ENCODE measurements at regions not wholly inside any gene's neighbourhood (a gene's known extent, or its start where the extent isn't known, plus 50 kb on each side); places are given as distances from the start of the nearest gene placed in this dataset.
"Not testable (repeated sequence)": the region's sequence is repeated elsewhere in the genome, so short reads cannot be mapped to it uniquely, and the experiment has no call there.

- WGBS, 2 donors: 76 to 78% methylated on average over 5 of the region's 5 CpGs
- H3K4me3 ChIP-seq: no peak overlapping the region
- TF ChIP-seq CTCF (IDR thresholded peaks at IDR 0.05) (no peak), EP300 (IDR thresholded peaks at IDR 0.05) (no peak), POLR2A (IDR thresholded peaks at IDR 0.05) (no peak), POLR2AphosphoS5 (IDR thresholded peaks at IDR 0.05) (no peak)
- no peaks in the 10 kb centered on the region for H3K27me3 ChIP-seq
- H3K27ac ChIP-seq: no peak overlapping the region
- H3K4me1 ChIP-seq: no peaks in the 10 kb centered on the region
- ATAC-seq (ENCODE audit: low FRiP score in 2 of 2) (no peak), DNase-seq (no peak)
- H3K36me3 ChIP-seq: no peaks in the 10 kb centered on the region
- H3K9me3 ChIP-seq: no peaks in the 10 kb centered on the region
Observed at GRCh38 chr21:28480470-28480869, 512.2 kb downstream of the LTN1 start.

GRCh38 chr21:28473530-28474220 is 519.0 kb downstream of the LTN1 start:
- DNase-seq (no peak), ATAC-seq (ENCODE audit: low FRiP score in 2 of 2) (no peak)
- H3K36me3 ChIP-seq: no peaks in the 10 kb centered on the region
- H3K27ac ChIP-seq: no peak overlapping the region
- H3K4me1 ChIP-seq: no peaks in the 10 kb centered on the region
- no peaks in the 10 kb centered on the region for H3K9me3 ChIP-seq
- H3K4me3 ChIP-seq: no peak overlapping the region
- TF ChIP-seq EP300 (IDR thresholded peaks at IDR 0.05) (no peak), CTCF (IDR thresholded peaks at IDR 0.05) (no peak), POLR2A (IDR thresholded peaks at IDR 0.05) (no peak), POLR2AphosphoS5 (IDR thresholded peaks at IDR 0.05) (no peak)
- 74 to 79% methylated on average over 2 of the region's 2 CpGs for WGBS, 2 donors
- H3K27me3 ChIP-seq: no peaks in the 10 kb centered on the region

- not testable (repeated sequence) for H3K27me3 ChIP-seq; H3K4me3 ChIP-seq; H3K4me1 ChIP-seq; H3K9me3 ChIP-seq; H3K36me3 ChIP-seq; ATAC-seq (ENCODE audit: low FRiP score in 2 of 2); DNase-seq; H3K27ac ChIP-seq
- WGBS, 2 donors: 81 to 87% methylated on average over 2 of the region's 2 CpGs
Observed at GRCh38 chr21:28472543-28472942, 520.1 kb downstream of the LTN1 start.

- DNase-seq (no peak), ATAC-seq (ENCODE audit: low FRiP score in 2 of 2) (no peak)
- no peak overlapping the region for H3K4me3 ChIP-seq
- H3K36me3 ChIP-seq: no peaks in the 10 kb centered on the region
- H3K27me3 ChIP-seq: no peaks in the 10 kb centered on the region
- TF ChIP-seq EP300 (IDR thresholded peaks at IDR 0.05) (no peak), CTCF (IDR thresholded peaks at IDR 0.05) (no peak), POLR2AphosphoS5 (IDR thresholded peaks at IDR 0.05) (no peak), POLR2A (IDR thresholded peaks at IDR 0.05) (no peak)
- H3K4me1 ChIP-seq: no peaks in the 10 kb centered on the region
- 95 to 97% methylated on average over 5 of the region's 5 CpGs for WGBS, 2 donors
- no peak overlapping the region for H3K27ac ChIP-seq
- H3K9me3 ChIP-seq: no peaks in the 10 kb centered on the region
Observed at GRCh38 chr21:28464988-28465387, 527.7 kb downstream of the LTN1 start.

GRCh38 chr21:28464095-28464494 is 528.6 kb downstream of the LTN1 start:
- no peaks in the 10 kb centered on the region for H3K27me3 ChIP-seq
- no peaks in the 10 kb centered on the region for H3K36me3 ChIP-seq
- H3K27ac ChIP-seq: no peak overlapping the region
- no peaks in the 10 kb centered on the region for H3K4me1 ChIP-seq
- DNase-seq (no peak), ATAC-seq (ENCODE audit: low FRiP score in 2 of 2) (no peak)
- TF ChIP-seq POLR2AphosphoS5 (IDR thresholded peaks at IDR 0.05) (no peak), CTCF (IDR thresholded peaks at IDR 0.05) (no peak), POLR2A (IDR thresholded peaks at IDR 0.05) (no peak), EP300 (IDR thresholded peaks at IDR 0.05) (no peak)
- no peak overlapping the region for H3K4me3 ChIP-seq
- no peaks in the 10 kb centered on the region for H3K9me3 ChIP-seq
